HEK293 (cell line): ENCODE measurements at regions not wholly inside any gene's neighbourhood (a gene's known extent, or its start where the extent isn't known, plus 50 kb on each side); places are given as distances from the start of the nearest gene placed in this dataset.
A peak's percentile ranks its signal among the peaks of the same experiment; 100 is the strongest.

Experiments used
- ATF2 ChIP-seq: fragments of 450-650 bp; formaldehyde crosslinking; IDR thresholded peaks from 2 replicates; pipeline ENCODE4 v1.5.1; 2016; ENCODE audit warnings: missing biosample characterization, missing genetic modification characterization, low read depth
- BCL11B ChIP-seq: fragments of 450-650 bp; formaldehyde crosslinking; IDR thresholded peaks from 2 replicates; pipeline ENCODE4 v1.5.1; 2016; ENCODE audit warnings: low read depth, missing biosample characterization, missing genetic modification characterization
- GLI2 ChIP-seq: fragments of 450-650 bp; formaldehyde crosslinking; IDR thresholded peaks from 2 replicates; pipeline ENCODE4; 2017; ENCODE audit warnings: missing biosample characterization, missing genetic modification characterization, low read depth, borderline replicate concordance
- SCRT2 ChIP-seq: fragments of 450-650 bp; formaldehyde crosslinking; IDR thresholded peaks from 2 replicates; pipeline ENCODE4 v1.5.1; 2016; ENCODE audit warnings: missing biosample characterization, missing genetic modification characterization
- TCF7L2 ChIP-seq: IDR thresholded peaks from 2 replicates; pipeline ENCODE4 v1.6.1; 2011; ENCODE audit warnings: low read depth, mild to moderate bottlenecking, inconsistent platforms, low read length, moderate library complexity, borderline replicate concordance
- ZBTB1 ChIP-seq: fragments of 450-650 bp; formaldehyde crosslinking; IDR thresholded peaks from 2 replicates; pipeline ENCODE4 v1.5.1; 2016; ENCODE audit warnings: missing biosample characterization, missing genetic modification characterization
- ZBTB20 ChIP-seq: fragments of 450-650 bp; formaldehyde crosslinking; IDR thresholded peaks from 2 replicates; pipeline ENCODE4 v1.5.1; 2016; ENCODE audit warnings: missing biosample characterization, missing genetic modification characterization
- ZFP41 ChIP-seq: fragments of 450-650 bp; formaldehyde crosslinking; IDR thresholded peaks from 2 replicates; pipeline ENCODE4 v1.5.1; 2016; ENCODE audit warnings: missing biosample characterization, missing genetic modification characterization, borderline replicate concordance
- ZIC2 ChIP-seq: fragments of 450-650 bp; formaldehyde crosslinking; IDR thresholded peaks from 2 replicates; pipeline ENCODE4 v1.5.1; 2016; ENCODE audit warnings: missing biosample characterization, missing genetic modification characterization
- ZNF10 ChIP-seq: fragments of 450-650 bp; formaldehyde crosslinking; IDR thresholded peaks from 2 replicates; pipeline ENCODE4 v1.5.1; 2017; ENCODE audit warnings: missing biosample characterization, missing genetic modification characterization
- ZNF114 ChIP-seq: fragments of 450-650 bp; formaldehyde crosslinking; IDR thresholded peaks from 2 replicates; pipeline ENCODE4 v1.5.0; 2017; ENCODE audit warnings: missing biosample characterization, missing genetic modification characterization
- ZNF174 ChIP-seq: fragments of 450-650 bp; formaldehyde crosslinking; IDR thresholded peaks from 2 replicates; pipeline ENCODE4 v1.5.0; 2017; ENCODE audit warnings: missing biosample characterization, mild to moderate bottlenecking, missing genetic modification characterization
- ZNF24 ChIP-seq: fragments of 450-650 bp; formaldehyde crosslinking; IDR thresholded peaks from 2 replicates; pipeline ENCODE4 v1.5.1; 2016; ENCODE audit warnings: missing biosample characterization, missing genetic modification characterization
- ZNF26 ChIP-seq: fragments of 450-650 bp; formaldehyde crosslinking; IDR thresholded peaks from 2 replicates; pipeline ENCODE4 v1.5.1; 2016; ENCODE audit warnings: missing biosample characterization, missing genetic modification characterization
- ZNF302 ChIP-seq: fragments of 450-650 bp; formaldehyde crosslinking; IDR thresholded peaks from 2 replicates; pipeline ENCODE4 v1.5.1; 2016; ENCODE audit warnings: missing biosample characterization, missing genetic modification characterization, low read depth
- ZNF473 ChIP-seq: fragments of 450-650 bp; formaldehyde crosslinking; IDR thresholded peaks from 2 replicates; pipeline ENCODE4 v1.5.1; 2017; ENCODE audit warnings: missing biosample characterization, missing genetic modification characterization
- ZNF48 ChIP-seq: fragments of 450-650 bp; formaldehyde crosslinking; IDR thresholded peaks from 2 replicates; pipeline ENCODE4 v1.5.1; 2016; ENCODE audit warnings: missing biosample characterization, missing genetic modification characterization
- ZNF510 ChIP-seq: fragments of 450-650 bp; formaldehyde crosslinking; IDR thresholded peaks from 2 replicates; pipeline ENCODE4 v1.5.1; 2018; ENCODE audit warnings: mild to moderate bottlenecking, missing genetic modification characterization, missing biosample characterization; ENCODE audit not compliant: insufficient replicate concordance
- ZNF555 ChIP-seq: fragments of 450-650 bp; formaldehyde crosslinking; conservative IDR thresholded peaks from 2 replicates; pipeline ENCODE4 v1.5.1; 2017; ENCODE audit warnings: missing biosample characterization, mild to moderate bottlenecking, missing genetic modification characterization, inconsistent platforms
- ZNF654 ChIP-seq: fragments of 450-650 bp; formaldehyde crosslinking; IDR thresholded peaks from 2 replicates; pipeline ENCODE4 v1.5.1; 2016; ENCODE audit warnings: low read depth, missing biosample characterization, missing genetic modification characterization
- ZNF670 ChIP-seq: fragments of 450-650 bp; formaldehyde crosslinking; IDR thresholded peaks from 2 replicates; pipeline ENCODE4 v1.5.1; 2016; ENCODE audit warnings: missing biosample characterization, missing genetic modification characterization, low read depth
- ZNF792 ChIP-seq: fragments of 450-650 bp; formaldehyde crosslinking; IDR thresholded peaks from 2 replicates; pipeline ENCODE4 v1.5.1; 2016; ENCODE audit warnings: missing biosample characterization, missing genetic modification characterization
- ZNF843 ChIP-seq: fragments of 450-650 bp; formaldehyde crosslinking; IDR thresholded peaks from 2 replicates; pipeline ENCODE4 v1.5.1; 2016; ENCODE audit warnings: missing biosample characterization, missing genetic modification characterization
- ZXDB ChIP-seq: fragments of 450-650 bp; formaldehyde crosslinking; IDR thresholded peaks from 2 replicates; pipeline ENCODE4 v1.5.1; 2016; ENCODE audit warnings: missing biosample characterization, missing genetic modification characterization
- TF ChIP-seq, protein P1 (sequence below): fragments of 450-650 bp; formaldehyde crosslinking; conservative IDR thresholded peaks from 2 replicates; pipeline ENCODE4 v1.5.1; 2016; ENCODE audit warnings: low read depth, missing biosample characterization, missing genetic modification characterization
- TF ChIP-seq, protein P2 (sequence below): fragments of 450-650 bp; formaldehyde crosslinking; IDR thresholded peaks from 2 replicates; pipeline ENCODE4 v1.5.1; 2016; ENCODE audit warnings: missing biosample characterization, missing genetic modification characterization
- TF ChIP-seq, protein P3 (sequence below): fragments of 450-650 bp; formaldehyde crosslinking; IDR thresholded peaks from 2 replicates; pipeline ENCODE4 v1.5.1; 2016; ENCODE audit warnings: missing biosample characterization, missing genetic modification characterization, borderline replicate concordance
- TF ChIP-seq, protein P4 (sequence below): fragments of 450-650 bp; formaldehyde crosslinking; IDR thresholded peaks from 2 replicates; pipeline ENCODE4 v1.5.1; 2016; ENCODE audit warnings: missing biosample characterization, missing genetic modification characterization

DNA sequence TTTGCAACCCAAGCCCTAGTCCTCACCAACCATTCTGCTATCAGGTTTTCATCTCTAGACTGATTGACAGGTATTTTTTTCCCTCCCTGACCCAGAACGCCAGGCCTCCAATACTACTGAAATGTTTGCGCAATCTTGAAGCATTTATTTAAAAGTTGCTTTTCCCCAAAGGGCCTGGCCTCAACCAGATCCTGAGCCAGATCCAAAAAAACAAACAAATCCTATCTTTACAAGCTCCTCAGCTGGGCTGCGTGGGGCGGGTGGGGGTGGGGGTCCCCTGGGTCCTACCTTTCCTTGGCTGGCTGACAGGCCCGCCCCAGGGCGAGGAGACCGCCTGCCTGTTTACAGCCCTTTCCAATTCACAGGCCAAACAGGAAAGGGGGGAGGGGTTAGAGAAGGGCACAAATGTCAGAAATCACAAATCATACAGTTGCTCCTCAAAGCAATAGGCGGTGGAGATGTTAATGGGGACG, 98.8 kb downstream of the FOXD2 start (continued):
- no peak for TF ChIP-seq ZNF174 (tag by site-specific recombination)
- TF ChIP-seq ZNF10 (tag by site-specific recombination), result no peak
- TF ChIP-seq, protein P1, sequence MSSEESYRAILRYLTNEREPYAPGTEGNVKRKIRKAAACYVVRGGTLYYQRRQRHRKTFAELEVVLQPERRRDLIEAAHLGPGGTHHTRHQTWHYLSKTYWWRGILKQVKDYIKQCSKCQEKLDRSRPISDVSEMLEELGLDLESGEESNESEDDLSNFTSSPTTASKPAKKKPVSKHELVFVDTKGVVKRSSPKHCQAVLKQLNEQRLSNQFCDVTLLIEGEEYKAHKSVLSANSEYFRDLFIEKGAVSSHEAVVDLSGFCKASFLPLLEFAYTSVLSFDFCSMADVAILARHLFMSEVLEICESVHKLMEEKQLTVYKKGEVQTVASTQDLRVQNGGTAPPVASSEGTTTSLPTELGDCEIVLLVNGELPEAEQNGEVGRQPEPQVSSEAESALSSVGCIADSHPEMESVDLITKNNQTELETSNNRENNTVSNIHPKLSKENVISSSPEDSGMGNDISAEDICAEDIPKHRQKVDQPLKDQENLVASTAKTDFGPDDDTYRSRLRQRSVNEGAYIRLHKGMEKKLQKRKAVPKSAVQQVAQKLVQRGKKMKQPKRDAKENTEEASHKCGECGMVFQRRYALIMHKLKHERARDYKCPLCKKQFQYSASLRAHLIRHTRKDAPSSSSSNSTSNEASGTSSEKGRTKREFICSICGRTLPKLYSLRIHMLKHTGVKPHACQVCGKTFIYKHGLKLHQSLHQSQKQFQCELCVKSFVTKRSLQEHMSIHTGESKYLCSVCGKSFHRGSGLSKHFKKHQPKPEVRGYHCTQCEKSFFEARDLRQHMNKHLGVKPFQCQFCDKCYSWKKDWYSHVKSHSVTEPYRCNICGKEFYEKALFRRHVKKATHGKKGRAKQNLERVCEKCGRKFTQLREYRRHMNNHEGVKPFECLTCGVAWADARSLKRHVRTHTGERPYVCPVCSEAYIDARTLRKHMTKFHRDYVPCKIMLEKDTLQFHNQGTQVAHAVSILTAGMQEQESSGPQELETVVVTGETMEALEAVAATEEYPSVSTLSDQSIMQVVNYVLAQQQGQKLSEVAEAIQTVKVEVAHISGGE (tag by site-specific recombination), result peak; percentile 62
- TF ChIP-seq ZNF843 (tag by site-specific recombination), result peak; percentile 68; the same call in 1 of the 2 replicates
- no peak for TF ChIP-seq ZNF302 (tag by site-specific recombination)
- TF ChIP-seq ZNF48 (tag by site-specific recombination), result no peak
- TF ChIP-seq ZIC2 (tag by site-specific recombination), result peak; percentile 77
- TF ChIP-seq ZNF670 (tag by site-specific recombination), result no peak
- TF ChIP-seq, protein P2, sequence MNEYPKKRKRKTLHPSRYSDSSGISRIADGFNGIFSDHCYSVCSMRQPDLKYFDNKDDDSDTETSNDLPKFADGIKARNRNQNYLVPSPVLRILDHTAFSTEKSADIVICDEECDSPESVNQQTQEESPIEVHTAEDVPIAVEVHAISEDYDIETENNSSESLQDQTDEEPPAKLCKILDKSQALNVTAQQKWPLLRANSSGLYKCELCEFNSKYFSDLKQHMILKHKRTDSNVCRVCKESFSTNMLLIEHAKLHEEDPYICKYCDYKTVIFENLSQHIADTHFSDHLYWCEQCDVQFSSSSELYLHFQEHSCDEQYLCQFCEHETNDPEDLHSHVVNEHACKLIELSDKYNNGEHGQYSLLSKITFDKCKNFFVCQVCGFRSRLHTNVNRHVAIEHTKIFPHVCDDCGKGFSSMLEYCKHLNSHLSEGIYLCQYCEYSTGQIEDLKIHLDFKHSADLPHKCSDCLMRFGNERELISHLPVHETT (tag by site-specific recombination), result no peak
- TF ChIP-seq ZBTB20 (tag by site-specific recombination), result no peak
- TF ChIP-seq GLI2 (tag by site-specific recombination), result no peak
- peak; percentile 44; the same call in 1 of the 2 replicates for TF ChIP-seq ZXDB (tag by site-specific recombination)
- TF ChIP-seq SCRT2 (tag by site-specific recombination), result no peak
- no peak for TF ChIP-seq ZNF473
- TF ChIP-seq BCL11B (tag by site-specific recombination), result no peak
- TF ChIP-seq ZBTB1 (tag by site-specific recombination), result no peak
- no peak for TF ChIP-seq ZNF510 (tag by site-specific recombination)
- TF ChIP-seq, protein P3, sequence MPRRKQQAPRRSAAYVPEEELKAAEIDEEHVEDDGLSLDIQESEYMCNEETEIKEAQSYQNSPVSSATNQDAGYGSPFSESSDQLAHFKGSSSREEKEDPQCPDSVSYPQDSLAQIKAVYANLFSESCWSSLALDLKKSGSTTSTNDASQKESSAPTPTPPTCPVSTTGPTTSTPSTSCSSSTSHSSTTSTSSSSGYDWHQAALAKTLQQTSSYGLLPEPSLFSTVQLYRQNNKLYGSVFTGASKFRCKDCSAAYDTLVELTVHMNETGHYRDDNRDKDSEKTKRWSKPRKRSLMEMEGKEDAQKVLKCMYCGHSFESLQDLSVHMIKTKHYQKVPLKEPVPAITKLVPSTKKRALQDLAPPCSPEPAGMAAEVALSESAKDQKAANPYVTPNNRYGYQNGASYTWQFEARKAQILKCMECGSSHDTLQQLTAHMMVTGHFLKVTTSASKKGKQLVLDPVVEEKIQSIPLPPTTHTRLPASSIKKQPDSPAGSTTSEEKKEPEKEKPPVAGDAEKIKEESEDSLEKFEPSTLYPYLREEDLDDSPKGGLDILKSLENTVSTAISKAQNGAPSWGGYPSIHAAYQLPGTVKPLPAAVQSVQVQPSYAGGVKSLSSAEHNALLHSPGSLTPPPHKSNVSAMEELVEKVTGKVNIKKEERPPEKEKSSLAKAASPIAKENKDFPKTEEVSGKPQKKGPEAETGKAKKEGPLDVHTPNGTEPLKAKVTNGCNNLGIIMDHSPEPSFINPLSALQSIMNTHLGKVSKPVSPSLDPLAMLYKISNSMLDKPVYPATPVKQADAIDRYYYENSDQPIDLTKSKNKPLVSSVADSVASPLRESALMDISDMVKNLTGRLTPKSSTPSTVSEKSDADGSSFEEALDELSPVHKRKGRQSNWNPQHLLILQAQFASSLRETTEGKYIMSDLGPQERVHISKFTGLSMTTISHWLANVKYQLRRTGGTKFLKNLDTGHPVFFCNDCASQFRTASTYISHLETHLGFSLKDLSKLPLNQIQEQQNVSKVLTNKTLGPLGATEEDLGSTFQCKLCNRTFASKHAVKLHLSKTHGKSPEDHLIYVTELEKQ, result peak; percentile 31; the same call in 1 of the 2 replicates
- TF ChIP-seq ZNF114 (tag by site-specific recombination), result no peak
- TF ChIP-seq, protein P4, sequence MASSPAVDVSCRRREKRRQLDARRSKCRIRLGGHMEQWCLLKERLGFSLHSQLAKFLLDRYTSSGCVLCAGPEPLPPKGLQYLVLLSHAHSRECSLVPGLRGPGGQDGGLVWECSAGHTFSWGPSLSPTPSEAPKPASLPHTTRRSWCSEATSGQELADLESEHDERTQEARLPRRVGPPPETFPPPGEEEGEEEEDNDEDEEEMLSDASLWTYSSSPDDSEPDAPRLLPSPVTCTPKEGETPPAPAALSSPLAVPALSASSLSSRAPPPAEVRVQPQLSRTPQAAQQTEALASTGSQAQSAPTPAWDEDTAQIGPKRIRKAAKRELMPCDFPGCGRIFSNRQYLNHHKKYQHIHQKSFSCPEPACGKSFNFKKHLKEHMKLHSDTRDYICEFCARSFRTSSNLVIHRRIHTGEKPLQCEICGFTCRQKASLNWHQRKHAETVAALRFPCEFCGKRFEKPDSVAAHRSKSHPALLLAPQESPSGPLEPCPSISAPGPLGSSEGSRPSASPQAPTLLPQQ, result no peak
- TF ChIP-seq ZNF654 (tag by site-specific recombination), result no peak
- no peak for TF ChIP-seq ZNF24 (tag by site-specific recombination)
- TF ChIP-seq ATF2 (tag by site-specific recombination), result no peak
- no peak for TF ChIP-seq ZNF792 (tag by site-specific recombination)
- TF ChIP-seq TCF7L2, result peak; percentile 11; the same call in 1 of the 2 replicates
- no peak for TF ChIP-seq ZNF555 (tag by site-specific recombination)
- TF ChIP-seq ZFP41 (tag by site-specific recombination), result no peak
- TF ChIP-seq ZNF26 (tag by site-specific recombination), result no peak
